GM23338 (cell line): ENCODE measurements at regions not wholly inside any gene's neighbourhood (a gene's known extent, or its start where the extent isn't known, plus 50 kb on each side); places are given as distances from the start of the nearest gene placed in this dataset.

ENCODE experiments used
- ATAC-seq: fragments of 200-7000 bp; cut with Tn5 transposase; 3 replicates; pipeline ENCODE4 v1.9.1; 2020
- DNase-seq: peaks from one replicate; pipeline ENCODE4 v3.0.0-alpha.2; 2015; ENCODE audit warnings: low spot score
- H2AFZ ChIP-seq: fragments of 200-600 bp; sonication (generic); 2 replicates; pipeline ENCODE4 v1.8.0; 2016; ENCODE audit warnings: antibody characterized with exemption, mild to moderate bottlenecking, moderate library complexity
- H3F3A ChIP-seq: fragments of 200-600 bp; sonication (generic); replicated peaks from 2 replicates; pipeline ENCODE4 v1.8.0; 2017; ENCODE audit warnings: antibody characterized with exemption, mixed run types, low read depth
- H3K27ac ChIP-seq: fragments of 200-600 bp; sonication (generic); 2 replicates; pipeline ENCODE4 v1.6.1; 2016; ENCODE audit warnings: low read depth
- H3K27me3 ChIP-seq: fragments of 200-600 bp; sonication (generic); 2 replicates; pipeline ENCODE4 v1.8.0; 2016; ENCODE audit warnings: mild to moderate bottlenecking, mixed run types, moderate library complexity; ENCODE audit not compliant: insufficient read depth
- H3K36me3 ChIP-seq: fragments of 200-600 bp; sonication (generic); 2 replicates; pipeline ENCODE4 v1.8.0; 2016; ENCODE audit warnings: mild to moderate bottlenecking; ENCODE audit not compliant: insufficient read depth
- H3K4me1 ChIP-seq: fragments of 200-600 bp; sonication (generic); 2 replicates; pipeline ENCODE4 v1.8.0; 2016; ENCODE audit warnings: mild to moderate bottlenecking, moderate library complexity; ENCODE audit not compliant: insufficient read depth
- H3K4me2 ChIP-seq: fragments of 200-600 bp; sonication (generic); 2 replicates; pipeline ENCODE4 v1.7.1; 2017; ENCODE audit warnings: mixed run types
- H3K4me3 ChIP-seq: fragments of 200-600 bp; sonication (generic); 2 replicates; pipeline ENCODE4 v1.6.1; 2016; ENCODE audit warnings: mixed run types
- H3K79me2 ChIP-seq: fragments of 200-600 bp; sonication (generic); replicated peaks from 2 replicates; pipeline ENCODE4 v1.8.0; 2017; ENCODE audit warnings: mild to moderate bottlenecking; ENCODE audit not compliant: insufficient read depth
- H3K9me2 ChIP-seq: fragments of 200-600 bp; sonication (generic); 2 replicates; pipeline ENCODE4 v1.8.0; 2017; ENCODE audit not compliant: insufficient read depth
- H4K20me1 ChIP-seq: fragments of 200-600 bp; sonication (generic); replicated peaks from 2 replicates; pipeline ENCODE4 v1.8.0; 2017; ENCODE audit warnings: mild to moderate bottlenecking; ENCODE audit not compliant: insufficient read depth
- H3K27ac Mint-ChIP-seq: 2 replicates; pipeline ENCODE4 v1.8.0; 2020; ENCODE audit warnings: inconsistent platforms, mild to moderate bottlenecking, moderate library complexity, mixed read lengths
- H3K27me3 Mint-ChIP-seq: 3 replicates; pipeline ENCODE4 v1.8.0; 2022; ENCODE audit warnings: low read depth, mild to moderate bottlenecking, moderate library complexity, mixed read lengths, inconsistent platforms; ENCODE audit not compliant: insufficient read depth, poor library complexity
- H3K36me3 Mint-ChIP-seq: 3 replicates; pipeline ENCODE4 v1.8.0; 2021; ENCODE audit warnings: low read depth, mild to moderate bottlenecking, inconsistent platforms, moderate library complexity, mixed read lengths
- H3K4me1 Mint-ChIP-seq: 3 replicates; pipeline ENCODE4 v1.8.0; 2020; ENCODE audit warnings: mild to moderate bottlenecking, inconsistent platforms, mixed read lengths
- H3K4me3 Mint-ChIP-seq: 3 replicates; pipeline ENCODE4 v1.8.0; 2021; ENCODE audit warnings: moderate library complexity, mild to moderate bottlenecking, inconsistent platforms, mixed read lengths
- H3K9me3 Mint-ChIP-seq: 3 replicates; pipeline ENCODE4 v1.8.0; 2020; ENCODE audit warnings: moderate library complexity, mild to moderate bottlenecking, inconsistent platforms, mixed read lengths
- CREB1 ChIP-seq: fragments of 250-450 bp; sonication (Bioruptor Pico); IDR thresholded peaks from 2 replicates; pipeline ENCODE4 v1.5.0; 2020; ENCODE audit warnings: low read depth, mild to moderate bottlenecking, moderate library complexity
- ETS1 ChIP-seq: IDR thresholded peaks from 2 replicates; pipeline ENCODE4 v1.6.1; 2016; ENCODE audit warnings: antibody characterized with exemption
- EZH2 ChIP-seq: fragments of 200-600 bp; sonication (generic); IDR thresholded peaks from one replicate; pipeline ENCODE4 v1.8.0; 2017; ENCODE audit warnings: antibody characterized with exemption, mild to moderate bottlenecking, low read depth; ENCODE audit not compliant: unreplicated experiment
- EZH2phosphoT487 ChIP-seq: fragments of 200-600 bp; sonication (generic); IDR thresholded peaks from one replicate; pipeline ENCODE4 v1.8.1; 2018; ENCODE audit warnings: antibody characterized with exemption; ENCODE audit not compliant: unreplicated experiment
- JUNB ChIP-seq: IDR thresholded peaks from one replicate; pipeline ENCODE4 v1.6.1; 2016; ENCODE audit warnings: antibody characterized with exemption; ENCODE audit not compliant: unreplicated experiment
- NANOG ChIP-seq: IDR thresholded peaks from 2 replicates; pipeline ENCODE4 v1.6.1; 2016; ENCODE audit warnings: antibody characterized with exemption, borderline replicate concordance
- POLR2AphosphoS5 ChIP-seq: IDR thresholded peaks from 2 replicates; pipeline ENCODE4 v1.6.1; 2016; ENCODE audit warnings: antibody characterized with exemption, low read depth
- REST ChIP-seq: IDR thresholded peaks from one replicate; pipeline ENCODE4 v1.6.1; 2018; ENCODE audit warnings: antibody characterized with exemption; ENCODE audit not compliant: unreplicated experiment
- STAT1 ChIP-seq: IDR thresholded peaks from one replicate; pipeline ENCODE4 v1.6.1; 2016; ENCODE audit warnings: antibody characterized with exemption; ENCODE audit not compliant: unreplicated experiment
- ZNF114 ChIP-seq: fragments of 250-450 bp; sonication (Bioruptor Pico); IDR thresholded peaks from 2 replicates; pipeline ENCODE4 v1.5.0; 2020; ENCODE audit warnings: mild to moderate bottlenecking, moderate library complexity
- ZNF331 ChIP-seq: fragments of 250-450 bp; sonication (Bioruptor Pico); IDR thresholded peaks from 2 replicates; pipeline ENCODE4 v1.5.0; 2020; ENCODE audit warnings: low read depth, mild to moderate bottlenecking, moderate library complexity
- ZNF462 ChIP-seq: fragments of 250-450 bp; sonication (Bioruptor Pico); IDR thresholded peaks from 2 replicates; pipeline ENCODE4 v1.5.0; 2020; ENCODE audit warnings: mild to moderate bottlenecking, moderate library complexity
- TF ChIP-seq, protein P1 (sequence below), 2 experiments: fragments of 200-600 bp in 1 of 2; sonication (generic) in 1 of 2; conservative IDR thresholded peaks; 2 replicates each; pipeline versions ENCODE4 v1.5.1 to v1.6.1; 2016 to 2017; ENCODE audit warnings: antibody characterized with exemption in 2 of 2, low read depth in 2 of 2, mild to moderate bottlenecking in 2 of 2, moderate library complexity in 1 of 2

DNA sequence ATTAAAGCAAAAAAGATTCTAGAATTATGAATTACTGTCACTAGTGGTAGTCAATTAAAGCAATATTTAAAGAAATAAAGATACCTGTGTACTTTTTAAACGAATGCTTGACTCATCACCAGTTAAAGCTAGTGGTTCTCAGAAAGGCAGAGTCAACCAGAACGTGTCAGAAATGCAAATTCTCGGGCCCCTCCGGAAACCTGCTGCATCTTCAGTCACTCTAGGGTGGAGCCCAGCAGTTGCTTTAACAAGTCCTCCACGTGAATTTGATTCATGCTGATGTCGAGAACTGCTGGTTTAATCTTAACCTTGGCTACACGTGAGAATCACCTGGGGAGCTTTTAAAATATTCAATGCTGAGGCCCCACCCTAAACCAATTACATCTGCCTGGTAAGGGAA, 169.8 kb upstream of the SDK2 start:
- H3K36me3 ChIP-seq, result peaks cover 3% of the 10 kb centered on the region; the same call in 1 of the 2 replicates
- H3K9me3 Mint-ChIP-seq, result peaks cover 21% of the 10 kb centered on the region
- H3K27ac ChIP-seq, result no peak overlapping the region
- no peaks in the 10 kb centered on the region; the same call in 1 of the 2 replicates for H3K9me2 ChIP-seq
- TF ChIP-seq JUNB (no peak), EZH2phosphoT487 (no peak), POLR2AphosphoS5 (no peak), CREB1 (no peak), ZNF114 (CRISPR knock-in tag) (no peak), STAT1 (no peak), ETS1 (no peak), ZNF331 (CRISPR knock-in tag) (no peak), NANOG (no peak), EZH2 (no peak), REST (no peak), ZNF462 (CRISPR knock-in tag) (no peak)
- TF ChIP-seq, protein P1, sequence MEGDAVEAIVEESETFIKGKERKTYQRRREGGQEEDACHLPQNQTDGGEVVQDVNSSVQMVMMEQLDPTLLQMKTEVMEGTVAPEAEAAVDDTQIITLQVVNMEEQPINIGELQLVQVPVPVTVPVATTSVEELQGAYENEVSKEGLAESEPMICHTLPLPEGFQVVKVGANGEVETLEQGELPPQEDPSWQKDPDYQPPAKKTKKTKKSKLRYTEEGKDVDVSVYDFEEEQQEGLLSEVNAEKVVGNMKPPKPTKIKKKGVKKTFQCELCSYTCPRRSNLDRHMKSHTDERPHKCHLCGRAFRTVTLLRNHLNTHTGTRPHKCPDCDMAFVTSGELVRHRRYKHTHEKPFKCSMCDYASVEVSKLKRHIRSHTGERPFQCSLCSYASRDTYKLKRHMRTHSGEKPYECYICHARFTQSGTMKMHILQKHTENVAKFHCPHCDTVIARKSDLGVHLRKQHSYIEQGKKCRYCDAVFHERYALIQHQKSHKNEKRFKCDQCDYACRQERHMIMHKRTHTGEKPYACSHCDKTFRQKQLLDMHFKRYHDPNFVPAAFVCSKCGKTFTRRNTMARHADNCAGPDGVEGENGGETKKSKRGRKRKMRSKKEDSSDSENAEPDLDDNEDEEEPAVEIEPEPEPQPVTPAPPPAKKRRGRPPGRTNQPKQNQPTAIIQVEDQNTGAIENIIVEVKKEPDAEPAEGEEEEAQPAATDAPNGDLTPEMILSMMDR (conservative IDR thresholded peaks at IDR 0.05; ENCODE audit: low read depth in 2 of 2), result no peak
- peak; percentile 27; the same call in 2 of the 3 replicates for ATAC-seq
- H3K27ac Mint-ChIP-seq, result no peak overlapping the region
- peaks cover 19% of the 10 kb centered on the region for H3K36me3 Mint-ChIP-seq
- no peaks in the 10 kb centered on the region for H3K79me2 ChIP-seq
- DNase-seq, result peak; percentile 16
- H3K4me2 ChIP-seq, result peak overlapping the region; percentile 12; the same call in 1 of the 2 replicates
- no peaks in the 10 kb centered on the region for H4K20me1 ChIP-seq
- no peak overlapping the region for H3K4me3 ChIP-seq
- H3K27me3 ChIP-seq, result no peaks in the 10 kb centered on the region
- H3K4me1 Mint-ChIP-seq, result peaks cover 20% of the 10 kb centered on the region
- H3K27me3 Mint-ChIP-seq, result peaks cover 8% of the 10 kb centered on the region
- no peak overlapping the region for H3K4me3 Mint-ChIP-seq
- H3F3A ChIP-seq, result no peaks in the 10 kb centered on the region
- peaks cover 10% of the 10 kb centered on the region for H3K4me1 ChIP-seq
- no peak overlapping the region for H2AFZ ChIP-seq
